ENCODE measurements at regions not wholly inside any gene's neighbourhood (a gene's known extent, or its start where the extent isn't known, plus 50 kb on each side); places are given as distances from the start of the nearest gene placed in this dataset.

DNA sequence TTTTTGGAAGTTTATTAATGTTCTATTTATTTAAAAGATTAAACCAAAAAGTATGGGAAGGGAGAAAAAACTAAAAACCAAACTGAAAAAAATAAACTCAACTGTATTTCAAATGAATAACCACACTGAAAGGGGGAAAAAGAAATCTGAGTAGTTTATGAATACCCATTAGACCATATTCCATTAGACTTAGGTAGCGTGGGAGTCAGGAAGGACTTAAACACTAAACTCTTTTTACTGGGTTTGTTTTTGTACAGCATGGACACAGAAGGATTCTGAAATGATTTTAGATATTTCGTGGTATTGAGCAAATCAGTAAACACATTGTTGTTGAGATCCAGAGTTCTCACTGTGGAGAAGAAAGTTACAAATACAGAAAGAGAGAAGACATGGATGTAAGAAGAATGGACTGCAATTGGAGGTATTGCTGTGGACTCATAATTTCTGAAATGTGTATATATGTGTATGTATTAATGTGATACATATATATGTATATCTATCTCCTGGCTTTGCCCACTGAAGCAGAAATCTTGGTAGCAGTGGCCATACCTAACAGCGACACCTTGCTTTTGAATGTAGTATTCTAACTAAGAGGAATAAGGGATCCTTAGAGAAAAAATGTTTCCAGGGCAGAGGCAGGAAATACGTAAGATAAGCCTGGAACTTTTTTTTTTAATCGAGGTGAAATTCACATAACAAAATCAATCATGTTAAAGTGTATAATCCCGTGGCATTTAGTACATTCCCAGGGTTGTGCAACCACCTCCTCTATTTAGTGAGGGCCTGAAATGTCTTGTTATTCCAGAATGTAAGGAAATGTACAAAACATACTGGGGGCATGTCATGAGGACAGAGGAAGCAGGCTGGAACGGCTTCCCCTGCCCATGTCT, 228.8 kb downstream of the SMARCA2 start:
- no peak for FAIRE-seq
- DNase-seq (ENCODE audit: low spot score in 2 of 2) = no peak

DNA sequence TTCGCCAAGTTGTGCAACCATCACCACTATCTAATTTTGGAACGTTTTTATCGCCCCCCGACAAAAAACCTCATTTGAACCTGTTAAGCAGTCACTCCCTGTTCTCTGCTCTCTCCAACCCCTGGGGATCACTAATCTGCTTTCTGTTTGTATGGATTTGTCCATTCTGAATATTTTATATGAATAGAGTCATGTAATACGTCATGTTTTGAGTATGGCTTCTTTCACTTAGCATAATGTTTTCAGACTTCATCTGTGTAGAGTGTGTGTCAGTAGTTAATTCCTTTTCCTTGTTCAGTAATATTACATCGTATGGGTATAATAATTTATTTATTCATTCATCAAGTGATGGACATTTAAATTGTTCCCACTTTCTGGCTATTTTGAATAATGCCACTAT, 232.2 kb downstream of the SMARCA2 start:
- no peak for DNase-seq (ENCODE audit: low spot score in 2 of 2)
- no peak for FAIRE-seq

DNA sequence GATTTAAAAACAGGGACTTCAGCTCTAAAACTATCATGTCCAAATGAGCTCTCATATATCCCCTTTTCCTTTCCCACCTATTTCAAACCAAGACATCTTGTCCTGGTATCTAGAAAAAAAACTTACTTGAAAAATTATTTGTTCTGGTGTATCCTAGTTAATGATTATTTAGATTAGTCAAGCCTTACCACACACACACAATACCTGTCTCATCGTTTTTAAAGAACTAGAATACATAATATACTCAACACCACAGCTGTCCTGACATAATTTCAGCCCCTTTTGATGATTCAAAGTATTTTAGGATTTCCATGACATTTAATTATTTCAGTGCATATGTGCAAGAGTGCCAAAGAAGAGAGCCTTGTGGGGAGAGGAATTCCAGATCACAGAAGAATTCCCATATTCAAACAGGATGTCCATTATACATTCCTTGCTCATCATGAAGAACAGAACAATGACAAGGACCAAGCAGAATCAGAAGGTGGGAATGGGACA, 233.7 kb downstream of the SMARCA2 start:
- FAIRE-seq (no peak), DNase-seq (ENCODE audit: low spot score in 2 of 2) (no peak)

DNA sequence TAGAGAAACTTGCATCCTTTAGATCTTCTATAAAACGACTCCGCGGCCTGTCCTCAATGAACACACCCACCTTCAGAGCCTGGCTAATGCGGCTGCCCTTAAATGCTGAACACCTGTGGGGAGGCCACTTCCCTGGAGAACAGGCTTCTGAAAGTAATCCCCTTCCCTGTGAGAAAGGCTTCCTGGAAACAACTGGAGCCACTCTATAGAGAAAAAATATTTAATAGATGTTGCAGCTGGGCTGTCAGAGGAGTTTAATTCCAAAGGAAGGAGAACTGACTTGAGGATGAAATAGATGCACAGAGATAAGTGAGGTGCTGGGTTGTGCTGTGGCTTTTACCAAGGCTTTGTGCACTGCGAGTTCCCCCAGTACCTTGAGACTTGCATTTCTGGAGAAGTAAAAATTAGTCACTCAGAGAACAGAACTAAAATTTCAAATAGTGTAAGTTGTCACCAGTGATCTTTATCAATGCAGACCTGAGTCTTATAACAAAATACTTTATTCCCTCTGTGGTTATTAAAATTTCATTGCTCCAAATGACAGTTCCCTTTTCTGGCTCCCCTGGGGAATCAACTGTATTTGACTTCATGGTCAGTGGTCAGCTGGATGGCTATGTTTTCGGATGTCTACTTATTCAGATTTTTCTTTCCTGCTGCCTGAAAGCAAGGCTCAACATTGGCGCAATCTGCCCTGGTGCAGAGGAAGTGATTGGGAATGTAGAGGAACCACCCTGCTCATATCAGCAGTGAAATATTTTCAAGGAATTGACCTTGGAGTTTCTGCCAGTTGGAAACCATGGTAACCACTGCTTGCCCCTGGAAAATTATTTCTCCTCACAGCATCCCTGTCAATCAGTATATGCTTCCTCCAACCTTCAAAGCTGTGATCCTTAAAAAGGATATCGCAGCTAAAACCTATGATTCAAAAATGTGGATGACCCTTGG, 238.8 kb downstream of the SMARCA2 start:
- FAIRE-seq (no peak), DNase-seq (ENCODE audit: low spot score in 2 of 2) (no peak)

DNA sequence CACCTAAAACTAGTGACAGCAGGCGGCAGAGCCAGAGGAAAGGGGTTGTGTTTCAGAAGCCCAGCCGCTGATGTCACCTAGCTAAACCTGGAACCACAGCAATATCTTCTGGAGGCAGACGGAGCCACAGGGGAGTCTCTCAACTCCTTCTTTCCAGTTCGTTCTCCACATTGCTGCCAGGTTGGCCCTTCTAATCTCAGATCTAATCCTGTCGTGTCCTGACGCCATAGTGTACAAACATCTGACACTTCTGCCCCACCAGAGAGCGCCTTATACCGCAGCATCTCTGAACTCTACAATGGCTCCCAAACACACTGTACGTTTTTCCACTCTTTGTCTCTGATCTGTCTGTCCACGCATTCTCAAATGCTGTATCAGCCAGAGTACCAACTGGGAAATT, 240.0 kb downstream of the SMARCA2 start:
- DNase-seq (ENCODE audit: low spot score in 2 of 2) = no peak
- no peak for FAIRE-seq

DNA sequence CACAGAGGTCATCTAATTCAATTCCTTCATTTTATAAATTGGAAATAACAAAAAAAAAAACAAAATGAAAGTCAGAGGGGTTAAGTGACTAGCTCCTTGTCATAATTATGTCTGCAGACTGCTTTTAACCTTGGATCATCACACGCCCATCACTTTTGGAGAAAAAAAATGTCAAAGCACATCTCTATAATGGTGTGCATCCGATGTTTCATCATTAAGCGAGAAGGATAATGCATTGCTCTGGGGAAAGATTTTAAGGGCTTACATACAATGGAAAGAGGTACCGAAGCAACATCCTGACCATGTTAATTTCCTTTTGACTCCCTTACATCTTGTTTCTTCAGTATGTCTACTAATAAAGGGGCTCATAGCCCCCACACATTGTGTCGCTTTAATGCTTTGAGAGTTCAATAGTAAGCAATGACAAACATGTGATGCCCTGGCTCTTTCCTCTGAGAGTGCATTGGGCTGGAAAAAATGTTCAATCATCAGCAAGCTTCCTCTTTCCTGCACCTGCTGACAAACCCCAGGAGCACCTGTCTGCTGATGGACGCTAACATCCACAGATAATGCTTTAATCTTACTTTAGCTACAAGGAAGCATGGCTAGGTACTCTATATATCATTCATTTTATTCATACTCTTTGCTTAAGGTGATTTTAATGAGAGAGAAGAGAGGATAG, 242.2 kb downstream of the SMARCA2 start:
- FAIRE-seq = no peak
- no peak for DNase-seq (ENCODE audit: low spot score in 2 of 2)

DNA sequence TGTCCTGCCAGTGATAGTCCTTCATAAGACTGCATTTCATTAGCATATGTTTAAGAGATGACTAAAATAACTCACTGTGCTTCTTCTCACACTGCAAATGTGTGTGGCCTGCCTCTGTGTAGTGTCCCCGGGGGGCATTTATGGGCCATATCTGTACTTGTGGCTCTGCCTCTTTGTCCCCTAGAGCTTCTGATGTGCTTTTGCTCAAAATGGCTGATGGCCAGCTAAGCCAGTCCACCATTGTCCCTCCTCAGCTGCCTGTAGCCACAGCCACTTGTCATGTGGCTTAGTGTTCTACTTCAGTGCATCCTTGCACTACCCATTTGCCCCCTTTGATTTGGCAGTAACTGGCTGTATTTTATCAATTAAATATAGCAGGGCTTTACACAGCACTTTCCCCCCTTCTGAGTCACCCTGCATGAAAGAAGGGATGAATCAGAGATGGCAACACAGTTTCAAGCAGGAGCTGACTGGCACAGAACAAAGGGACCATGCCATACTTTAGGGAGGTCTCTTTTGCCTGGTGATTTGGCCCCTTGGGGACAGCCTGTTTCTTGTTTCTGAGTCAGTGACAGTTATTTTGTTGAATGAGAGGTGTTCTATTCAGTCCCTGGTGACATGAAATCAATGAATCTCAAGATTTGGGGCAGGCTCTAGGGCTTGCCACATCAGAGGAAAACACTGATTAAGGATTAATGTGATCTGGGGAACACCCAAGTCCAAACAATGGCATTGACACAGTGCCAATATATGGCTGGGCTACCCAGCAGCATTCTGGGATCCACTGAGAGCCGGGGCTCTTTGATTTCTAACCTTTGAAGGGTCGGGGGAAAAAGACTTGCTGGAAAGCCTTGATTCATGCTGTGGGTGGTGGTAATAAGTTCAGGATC, 245.5 kb downstream of the SMARCA2 start:
- FAIRE-seq (no peak), DNase-seq (ENCODE audit: low spot score in 2 of 2) (peak in 1 of 2 donors; percentile 30)

DNA sequence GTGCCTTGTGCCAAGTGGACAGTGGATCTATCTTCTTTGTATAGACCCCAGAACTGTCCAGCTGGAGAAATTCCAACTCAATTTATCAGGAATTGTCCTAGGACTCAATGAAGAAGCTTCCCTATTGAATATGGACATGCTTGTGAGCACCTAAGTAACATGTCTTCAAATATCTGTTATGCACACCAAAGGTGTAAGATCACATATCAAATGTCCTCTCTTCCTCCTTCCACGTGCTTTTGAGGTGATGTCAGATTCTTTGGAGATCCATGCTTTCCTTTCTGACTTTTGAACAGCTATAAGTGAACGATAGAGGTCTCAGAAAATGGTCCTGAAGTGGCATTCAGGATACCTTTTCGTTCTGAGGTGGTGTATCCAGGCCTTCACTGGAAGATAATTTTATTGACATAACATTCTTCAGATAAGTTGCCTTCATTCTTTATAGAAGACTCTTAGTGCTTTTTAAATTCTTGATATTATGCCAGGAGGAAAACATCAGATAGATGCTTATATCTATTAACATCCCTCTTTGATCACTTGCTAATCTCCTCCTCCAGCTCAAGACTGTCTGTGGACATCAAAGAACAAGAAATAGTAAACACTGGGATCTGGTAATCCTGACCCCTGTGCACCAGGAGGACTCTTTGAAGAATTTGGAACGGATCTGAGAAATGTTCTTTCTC, 246.4 kb downstream of the SMARCA2 start:
- no peak for FAIRE-seq
- DNase-seq (ENCODE audit: low spot score in 2 of 2) = no peak

DNA sequence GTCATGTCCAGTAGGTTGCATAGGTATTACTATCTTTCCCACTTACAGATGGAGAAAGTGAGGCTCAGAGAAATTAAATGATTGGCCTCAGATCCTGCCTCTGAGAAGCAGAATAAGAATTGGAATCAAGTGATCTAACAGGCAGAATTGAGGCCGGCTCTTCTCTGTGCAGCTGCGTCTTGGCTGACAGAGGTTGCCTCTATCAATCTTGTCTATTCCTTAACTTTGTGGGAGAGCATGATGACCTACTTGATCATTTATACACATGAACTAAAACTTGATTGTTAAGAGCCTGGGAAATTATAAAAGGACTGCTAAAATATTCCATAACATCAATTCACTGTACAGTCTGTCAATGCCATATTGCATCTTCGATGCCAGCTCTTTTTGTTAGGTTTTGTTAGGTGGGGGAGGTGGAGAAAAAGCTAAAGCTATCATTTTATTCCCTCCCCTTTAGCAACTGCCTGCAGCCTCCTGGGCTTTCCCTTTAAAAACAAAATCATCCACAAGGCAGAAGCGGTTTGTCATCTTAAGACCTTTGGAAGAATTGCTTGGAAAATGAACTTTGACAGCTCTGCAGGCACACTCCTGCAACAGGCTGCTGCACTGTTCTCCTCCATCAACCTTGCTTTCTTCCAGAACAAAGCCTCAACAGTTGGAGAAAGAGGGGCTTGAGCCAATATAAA, 247.4 kb downstream of the SMARCA2 start:
- FAIRE-seq = no peak
- DNase-seq (ENCODE audit: low spot score in 2 of 2) = no peak

DNA sequence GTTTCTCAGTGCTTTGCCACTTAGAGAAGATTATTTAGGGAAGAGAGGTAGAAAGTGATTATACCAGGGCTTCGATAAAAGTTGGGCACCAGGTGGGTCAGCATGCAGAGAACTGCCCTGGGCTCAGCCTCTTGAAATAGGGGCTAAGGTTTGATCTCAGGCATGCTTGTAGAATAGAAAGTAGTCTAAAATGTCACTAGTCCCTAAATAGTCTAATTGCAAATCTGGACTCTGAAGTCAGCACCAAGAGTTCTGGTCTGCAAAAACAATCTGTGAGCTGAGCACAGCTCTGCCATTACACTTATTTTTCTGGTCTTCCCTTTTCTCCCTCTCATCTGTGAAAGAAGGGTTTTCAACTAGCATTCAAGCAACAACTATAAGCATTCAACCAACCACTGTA, 248.0 kb downstream of the SMARCA2 start:
- no peak for DNase-seq (ENCODE audit: low spot score in 2 of 2)
- FAIRE-seq = no peak

DNA sequence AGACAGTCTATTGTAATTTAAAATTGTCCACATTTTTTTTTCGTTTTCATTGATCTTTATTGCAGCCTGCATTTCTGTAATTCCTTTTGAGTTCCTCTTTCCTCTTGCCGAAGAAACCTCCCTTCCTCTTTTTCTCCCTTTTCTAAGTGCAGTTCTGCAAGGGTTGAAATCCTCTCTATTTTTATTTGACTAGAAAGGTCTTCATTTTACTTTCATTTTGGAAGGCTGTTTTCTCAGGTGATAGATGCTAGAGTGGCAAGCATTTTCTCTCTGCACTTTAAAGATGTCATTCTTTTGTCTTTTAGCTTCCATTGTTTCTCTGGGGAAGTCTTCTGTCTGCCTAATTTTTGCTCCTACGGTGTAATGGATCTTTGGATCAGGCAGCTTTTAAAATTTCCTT, 248.5 kb downstream of the SMARCA2 start:
- DNase-seq (ENCODE audit: low spot score in 2 of 2) (no peak), FAIRE-seq (no peak)

DNA sequence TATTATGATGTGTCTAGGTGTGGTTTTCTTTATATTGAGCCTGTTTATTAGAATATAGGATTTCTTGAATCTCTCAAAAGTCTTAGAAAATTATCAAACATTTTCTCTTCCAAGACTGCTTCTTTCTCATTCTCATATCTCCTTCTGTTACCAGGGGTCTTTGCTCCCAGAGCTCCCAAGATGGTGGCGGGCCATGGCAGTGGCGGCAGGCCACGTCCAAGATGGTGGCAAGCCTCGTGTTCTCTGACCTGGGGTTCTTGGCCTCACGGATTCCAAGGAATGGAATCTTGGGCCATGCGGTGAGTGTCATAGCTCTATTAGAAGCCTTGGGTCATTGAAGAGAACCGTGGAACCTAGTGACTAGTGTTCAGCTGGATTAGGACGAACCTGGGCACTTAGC, 248.9 kb downstream of the SMARCA2 start:
- FAIRE-seq = no peak

DNA sequence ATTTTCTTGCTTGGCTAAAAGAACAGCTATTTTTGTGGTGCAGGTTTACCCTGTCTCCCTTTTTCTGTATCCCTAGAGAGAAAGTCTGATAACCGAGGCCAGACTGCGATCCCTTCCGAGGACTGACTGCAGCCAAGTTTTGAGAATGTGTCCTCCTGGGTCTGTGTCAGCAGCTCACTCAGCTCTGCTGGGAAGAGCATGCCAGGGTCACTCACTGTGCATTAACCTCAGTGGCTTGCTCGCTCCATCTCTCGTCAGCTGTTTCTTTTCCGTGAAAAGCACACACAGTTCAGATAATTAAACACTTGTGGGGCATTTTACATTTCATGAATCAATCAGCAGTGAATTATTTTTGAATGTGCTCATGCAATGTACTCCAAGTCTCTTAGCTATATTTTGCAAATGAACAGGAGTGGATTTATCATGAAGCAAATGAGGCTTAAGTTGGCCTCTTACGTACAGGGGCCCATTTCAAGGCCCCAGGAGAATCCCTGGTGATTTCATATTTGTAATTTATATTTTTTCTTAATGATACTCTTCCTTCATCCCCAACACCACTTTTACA, 252.1 kb downstream of the SMARCA2 start:
- DNase-seq (ENCODE audit: low spot score in 2 of 2) (no peak), FAIRE-seq (no peak)

More for the DNA sequence above, 248.9 kb downstream of the SMARCA2 start:
- no peak for DNase-seq (ENCODE audit: low spot score in 2 of 2)

DNA sequence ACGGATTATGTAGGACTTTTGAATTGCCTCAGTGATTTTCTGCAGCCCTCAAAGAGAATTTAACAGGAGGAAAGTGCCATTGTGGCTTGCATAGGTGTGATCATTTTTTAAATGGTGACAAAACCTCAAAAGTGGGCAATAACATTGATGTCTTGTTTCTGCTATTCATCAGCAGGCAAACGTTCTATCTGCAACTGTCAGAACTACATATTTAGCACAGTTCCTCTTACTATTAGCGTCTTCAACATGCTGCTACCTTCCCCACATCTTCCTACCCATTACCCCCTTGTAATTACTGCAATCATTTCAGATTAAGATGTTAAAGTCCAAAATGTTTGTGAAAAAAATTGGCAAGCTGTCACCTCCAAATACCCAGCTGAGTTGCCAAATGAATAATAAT, 254.6 kb downstream of the SMARCA2 start:
- FAIRE-seq (no peak), DNase-seq (ENCODE audit: low spot score in 2 of 2) (no peak)

DNA sequence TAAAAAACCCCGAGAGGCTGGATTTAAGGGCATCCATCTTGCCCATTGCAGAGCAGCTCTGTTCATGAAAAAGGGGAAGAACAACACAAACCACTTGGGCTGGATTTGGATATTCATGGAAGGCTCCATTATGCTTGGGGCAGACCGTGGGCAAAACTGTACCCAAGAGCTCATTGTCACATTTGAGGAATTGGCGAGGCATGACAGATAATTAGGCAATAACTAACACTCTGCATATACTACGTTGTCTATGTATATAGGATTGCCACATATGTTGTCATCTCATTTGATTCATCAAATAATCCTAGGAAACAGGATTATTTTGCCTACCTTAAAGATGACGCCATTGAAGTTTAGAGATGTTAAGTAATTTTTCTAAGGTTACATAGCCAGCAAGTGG, 255.4 kb downstream of the SMARCA2 start:
- DNase-seq (ENCODE audit: low spot score in 2 of 2) (no peak), FAIRE-seq (no peak)

DNA sequence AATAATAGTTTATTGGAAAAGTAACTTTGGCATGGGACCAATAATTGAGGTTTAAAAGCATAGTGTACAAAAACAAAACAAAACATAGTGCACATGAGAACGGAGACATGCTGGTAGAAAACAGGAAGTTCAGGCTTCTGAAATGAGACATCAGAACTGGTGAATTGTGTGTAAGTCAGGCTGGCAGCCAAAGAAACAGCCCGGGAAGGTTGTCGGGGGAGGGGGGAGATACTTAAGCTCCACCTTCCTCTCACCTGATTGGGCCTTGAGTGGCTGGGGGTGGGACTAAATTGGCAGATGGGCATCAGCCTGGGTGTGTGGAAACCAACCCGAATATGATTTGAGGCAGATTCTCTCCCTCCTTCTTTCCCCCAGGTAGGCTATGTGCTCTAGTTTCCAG, 256.3 kb downstream of the SMARCA2 start:
- FAIRE-seq = no peak
- no peak for DNase-seq (ENCODE audit: low spot score in 2 of 2)

DNA sequence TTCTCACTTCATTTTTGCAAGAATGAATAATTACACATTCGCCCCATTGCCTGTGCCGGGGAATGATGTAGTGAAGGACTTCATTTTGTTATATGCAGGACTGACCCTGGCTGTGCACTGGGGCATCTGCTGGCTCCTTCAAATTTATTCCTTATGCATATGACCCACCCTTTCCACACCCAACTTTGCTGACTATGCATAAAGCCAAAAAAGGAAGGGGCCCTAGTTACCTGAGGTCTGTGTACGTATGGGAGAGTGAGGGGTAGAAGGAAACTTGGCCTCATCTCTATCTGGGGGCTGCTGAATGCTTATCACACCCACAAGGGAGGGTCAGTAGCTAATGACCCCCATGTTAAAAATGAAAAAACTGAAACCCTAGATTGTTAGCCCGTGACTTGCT, 259.6 kb downstream of the SMARCA2 start:
- no peak for FAIRE-seq
- no peak for DNase-seq (ENCODE audit: low spot score in 2 of 2)

DNA sequence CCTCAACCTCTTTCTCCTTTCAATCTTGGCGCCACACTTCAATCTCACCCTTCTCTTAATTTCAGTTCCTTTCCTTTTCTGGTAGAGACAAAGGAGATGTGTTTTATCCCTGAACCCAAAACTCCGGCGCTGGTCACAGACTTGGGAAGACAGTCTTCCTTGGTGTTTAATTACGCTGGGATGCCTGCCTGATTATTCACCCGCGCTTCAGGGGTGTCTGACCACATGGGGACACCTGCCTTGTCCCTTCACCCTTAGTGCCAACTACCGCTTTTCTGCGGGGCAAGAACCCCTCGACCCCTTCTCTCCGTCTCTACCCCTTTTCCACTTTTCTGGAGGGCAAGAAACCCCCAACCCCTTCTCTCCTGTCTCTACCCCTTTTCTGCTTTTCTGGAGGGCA, 261.1 kb downstream of the SMARCA2 start:
- DNase-seq (ENCODE audit: low spot score in 2 of 2) = no peak
- no peak for FAIRE-seq
